PC-3 (cell line): ENCODE measurements at regions not wholly inside any gene's neighbourhood (a gene's known extent, or its start where the extent isn't known, plus 50 kb on each side); places are given as distances from the start of the nearest gene placed in this dataset.

ENCODE experiments used
- ATAC-seq: fragments of 200-7000 bp; cut with Tn5 transposase; 2 replicates; pipeline ENCODE4 v1.9.1; 2020; ENCODE audit warnings: mild to moderate bottlenecking, moderate library complexity
- BruUV-seq: library from RNA; stranded (reverse); fragments of 400-500 nt; replicated peaks from 2 replicates; lab custom pipeline; 2021; lab: Mats Ljungman, UMichigan
- CTCF ChIA-PET: fragments of 300-600 bp; sonication (Branson Sonifier 250); formaldehyde crosslinking; loops from one replicate; lab custom pipeline; 2022; ENCODE audit warnings: antibody characterized with exemption; lab: Charles Lee
- POLR2A ChIA-PET: fragments of 300-600 bp; sonication (Branson Sonifier 250); formaldehyde crosslinking; loops from one replicate; lab custom pipeline; 2022; ENCODE audit warnings: antibody characterized with exemption; ENCODE audit not compliant: unreplicated experiment; lab: Charles Lee
- DNase-seq: peaks from one replicate; pipeline ENCODE4 v3.0.0-alpha.2; 2015
- H2AFZ ChIP-seq: fragments of 300-600 bp; sonication (generic); 2 replicates; pipeline ENCODE4 v1.6.0; 2016; ENCODE audit warnings: antibody characterized with exemption, low read length
- H3F3A ChIP-seq: fragments of 300-600 bp; sonication (generic); one replicate; pipeline ENCODE4 v1.6.0; 2017; ENCODE audit warnings: antibody characterized with exemption, low read length, control low read depth, mild to moderate bottlenecking; ENCODE audit not compliant: unreplicated experiment
- H3K27ac ChIP-seq: fragments of 300-600 bp; sonication (generic); 2 replicates; pipeline ENCODE4 v1.5.1; 2016; ENCODE audit warnings: mild to moderate bottlenecking, low read length
- H3K27me3 ChIP-seq: fragments of 300-600 bp; sonication (generic); 2 replicates; pipeline ENCODE4 v1.6.1; 2016; ENCODE audit warnings: low read length, mixed read lengths
- H3K36me3 ChIP-seq: fragments of 300-600 bp; sonication (generic); 2 replicates; pipeline ENCODE4 v1.6.1; 2016; ENCODE audit warnings: low read depth, mixed run types, low read length, mixed read lengths
- H3K4me1 ChIP-seq: fragments of 300-600 bp; sonication (generic); 2 replicates; pipeline ENCODE4 v1.5.1; 2016; ENCODE audit warnings: low read length; ENCODE audit not compliant: insufficient read depth
- H3K4me2 ChIP-seq: fragments of 300-600 bp; sonication (generic); 2 replicates; pipeline ENCODE4 v1.6.0; 2016; ENCODE audit warnings: low read length
- H3K4me3 ChIP-seq: fragments of 300-600 bp; sonication (generic); 2 replicates; pipeline ENCODE4 v1.5.1; 2016; ENCODE audit warnings: mild to moderate bottlenecking, low read length, mixed read lengths
- H3K79me2 ChIP-seq: fragments of 300-600 bp; sonication (generic); 2 replicates; pipeline ENCODE4 v1.6.1; 2017; ENCODE audit warnings: low read length, mixed read lengths
- H3K9ac ChIP-seq: fragments of 300-600 bp; sonication (generic); 2 replicates; pipeline ENCODE4 v1.6.0; 2016; ENCODE audit warnings: mild to moderate bottlenecking, low read length
- H3K9me2 ChIP-seq: fragments of 300-600 bp; sonication (generic); replicated peaks from 2 replicates; pipeline ENCODE4 v1.6.1; 2016; ENCODE audit warnings: mixed run types, low read length, mixed read lengths
- H3K9me3 ChIP-seq: fragments of 300-600 bp; sonication (generic); 2 replicates; pipeline ENCODE4 v1.6.1; 2016; ENCODE audit warnings: low read length, mixed read lengths
- H4K20me1 ChIP-seq: fragments of 300-600 bp; sonication (generic); 2 replicates; pipeline ENCODE4 v1.6.1; 2016; ENCODE audit warnings: low read length, mixed read lengths
- EZH2 ChIP-seq: fragments of 300-600 bp; sonication (generic); IDR thresholded peaks from one replicate; pipeline ENCODE4 v1.6.1; 2017; ENCODE audit warnings: antibody characterized with exemption, mild to moderate bottlenecking, low read length; ENCODE audit not compliant: unreplicated experiment
- EZH2phosphoT487 ChIP-seq: fragments of 300-600 bp; sonication (generic); IDR thresholded peaks from 2 replicates; pipeline ENCODE4 v1.6.1; 2018; ENCODE audit warnings: mild to moderate bottlenecking, antibody characterized with exemption, low read length, borderline replicate concordance
- intact Hi-C: fragments of 100-400 bp; cut with micrococcal nuclease; formaldehyde crosslinking; loops from 2 replicates; pipeline ENCODE4 v1.9.0; 2023
- TF ChIP-seq, protein P1 (sequence below): fragments of 300-600 bp; sonication (generic); conservative IDR thresholded peaks from 2 replicates; pipeline ENCODE4 v1.5.1; 2017; ENCODE audit warnings: antibody characterized with exemption, low read depth, mild to moderate bottlenecking, low read length

DNA sequence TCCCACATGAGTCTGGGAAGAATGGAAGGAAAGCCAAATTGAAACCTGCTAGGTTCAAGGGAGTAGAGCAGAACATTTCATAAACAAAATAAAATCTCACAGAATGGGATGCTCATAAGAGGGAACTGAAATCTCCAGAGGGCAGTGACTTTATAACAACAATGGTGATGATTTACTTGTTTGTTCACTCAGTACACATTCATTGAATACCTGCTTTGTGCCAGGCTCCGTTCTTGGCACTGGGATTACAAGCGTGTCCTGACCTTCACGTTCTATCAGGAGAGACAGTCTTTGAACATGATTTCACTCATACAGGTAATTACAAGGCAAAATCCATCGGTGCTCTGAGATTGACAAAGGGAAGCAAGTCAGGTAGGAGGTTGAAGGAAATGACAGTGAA, 356.3 kb downstream of the HAPSTR1 start:
- CTCF ChIA-PET = no interaction called here
- BruUV-seq = no TSS peak
- intact Hi-C loops = no loop called here
- Histone ChIP-seq H3K9me2 (no peaks in the 10 kb centered on the region), H2AFZ (no peak overlapping the region), H3K36me3 (no peaks in the 10 kb centered on the region), H3K9me3 (no peaks in the 10 kb centered on the region), H3K4me2 (no peak overlapping the region), H4K20me1 (no peaks in the 10 kb centered on the region), H3K4me3 (no peak overlapping the region), H3K79me2 (no peaks in the 10 kb centered on the region), H3F3A (no peaks in the 10 kb centered on the region), H3K9ac (no peak overlapping the region), H3K27me3 (no peaks in the 10 kb centered on the region), H3K4me1 (no peaks in the 10 kb centered on the region), H3K27ac (no peak overlapping the region)
- no peak for ATAC-seq
- no peak for DNase-seq
- POLR2A ChIA-PET = no interaction called here
- TF ChIP-seq EZH2phosphoT487 (no peak), EZH2 (no peak)
- TF ChIP-seq, protein P1, sequence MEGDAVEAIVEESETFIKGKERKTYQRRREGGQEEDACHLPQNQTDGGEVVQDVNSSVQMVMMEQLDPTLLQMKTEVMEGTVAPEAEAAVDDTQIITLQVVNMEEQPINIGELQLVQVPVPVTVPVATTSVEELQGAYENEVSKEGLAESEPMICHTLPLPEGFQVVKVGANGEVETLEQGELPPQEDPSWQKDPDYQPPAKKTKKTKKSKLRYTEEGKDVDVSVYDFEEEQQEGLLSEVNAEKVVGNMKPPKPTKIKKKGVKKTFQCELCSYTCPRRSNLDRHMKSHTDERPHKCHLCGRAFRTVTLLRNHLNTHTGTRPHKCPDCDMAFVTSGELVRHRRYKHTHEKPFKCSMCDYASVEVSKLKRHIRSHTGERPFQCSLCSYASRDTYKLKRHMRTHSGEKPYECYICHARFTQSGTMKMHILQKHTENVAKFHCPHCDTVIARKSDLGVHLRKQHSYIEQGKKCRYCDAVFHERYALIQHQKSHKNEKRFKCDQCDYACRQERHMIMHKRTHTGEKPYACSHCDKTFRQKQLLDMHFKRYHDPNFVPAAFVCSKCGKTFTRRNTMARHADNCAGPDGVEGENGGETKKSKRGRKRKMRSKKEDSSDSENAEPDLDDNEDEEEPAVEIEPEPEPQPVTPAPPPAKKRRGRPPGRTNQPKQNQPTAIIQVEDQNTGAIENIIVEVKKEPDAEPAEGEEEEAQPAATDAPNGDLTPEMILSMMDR = no peak

GRCh38 chr16:9449597-9449996, 358.2 kb downstream of the HAPSTR1 start:
- H3F3A ChIP-seq = no peaks in the 10 kb centered on the region
- no peak overlapping the region for H3K4me3 ChIP-seq
- H3K9ac ChIP-seq = no peak overlapping the region
- no peaks in the 10 kb centered on the region for H4K20me1 ChIP-seq
- DNase-seq (no peak), ATAC-seq (no peak)
- CTCF ChIA-PET = no interaction called here
- POLR2A ChIA-PET = no interaction called here
- H2AFZ ChIP-seq = no peak overlapping the region
- no peak overlapping the region for H3K4me2 ChIP-seq
- intact Hi-C loops = no loop called here
- H3K4me1 ChIP-seq = no peaks in the 10 kb centered on the region
- H3K27me3 ChIP-seq = no peaks in the 10 kb centered on the region
- no peaks in the 10 kb centered on the region for H3K79me2 ChIP-seq
- no TSS peak for BruUV-seq
- no peaks in the 10 kb centered on the region for H3K9me2 ChIP-seq
- H3K9me3 ChIP-seq = no peaks in the 10 kb centered on the region
- H3K27ac ChIP-seq = no peak overlapping the region
- TF ChIP-seq EZH2 (no peak), EZH2phosphoT487 (no peak)
- TF ChIP-seq, protein P1 = no peak
- H3K36me3 ChIP-seq = no peaks in the 10 kb centered on the region

GRCh38 chr16:9457215-9457614, 365.8 kb downstream of the HAPSTR1 start:
- CTCF ChIA-PET = no interaction called here
- Histone ChIP-seq H3K4me2 (no peak overlapping the region), H3K27ac (no peak overlapping the region), H2AFZ (no peak overlapping the region), H3F3A (no peaks in the 10 kb centered on the region), H3K9me2 (no peaks in the 10 kb centered on the region), H3K4me1 (no peaks in the 10 kb centered on the region), H3K9ac (no peak overlapping the region), H3K4me3 (no peak overlapping the region), H3K79me2 (no peaks in the 10 kb centered on the region), H3K27me3 (no peaks in the 10 kb centered on the region), H4K20me1 (no peaks in the 10 kb centered on the region), H3K36me3 (no peaks in the 10 kb centered on the region), H3K9me3 (no peaks in the 10 kb centered on the region)
- ATAC-seq (no peak), DNase-seq (no peak)
- intact Hi-C loops = no loop called here
- TF ChIP-seq EZH2 = no peak
- no peak for TF ChIP-seq EZH2phosphoT487
- TF ChIP-seq, protein P1 = no peak
- BruUV-seq = no TSS peak
- POLR2A ChIA-PET = no interaction called here
